GM23338 (cell line): ENCODE measurements at regions not wholly inside any gene's neighbourhood (a gene's known extent, or its start where the extent isn't known, plus 50 kb on each side); places are given as distances from the start of the nearest gene placed in this dataset.

Experiments used
- ATAC-seq: fragments of 200-7000 bp; cut with Tn5 transposase; 3 replicates; pipeline ENCODE4 v1.9.1; 2020
- DNase-seq: peaks from one replicate; pipeline ENCODE4 v3.0.0-alpha.2; 2015; ENCODE audit warnings: low spot score
- H2AFZ ChIP-seq: fragments of 200-600 bp; sonication (generic); 2 replicates; pipeline ENCODE4 v1.8.0; 2016; ENCODE audit warnings: antibody characterized with exemption, mild to moderate bottlenecking, moderate library complexity
- H3F3A ChIP-seq: fragments of 200-600 bp; sonication (generic); replicated peaks from 2 replicates; pipeline ENCODE4 v1.8.0; 2017; ENCODE audit warnings: antibody characterized with exemption, mixed run types, low read depth
- H3K27ac ChIP-seq: fragments of 200-600 bp; sonication (generic); 2 replicates; pipeline ENCODE4 v1.6.1; 2016; ENCODE audit warnings: low read depth
- H3K27me3 ChIP-seq: fragments of 200-600 bp; sonication (generic); 2 replicates; pipeline ENCODE4 v1.8.0; 2016; ENCODE audit warnings: mild to moderate bottlenecking, mixed run types, moderate library complexity; ENCODE audit not compliant: insufficient read depth
- H3K36me3 ChIP-seq: fragments of 200-600 bp; sonication (generic); 2 replicates; pipeline ENCODE4 v1.8.0; 2016; ENCODE audit warnings: mild to moderate bottlenecking; ENCODE audit not compliant: insufficient read depth
- H3K4me1 ChIP-seq: fragments of 200-600 bp; sonication (generic); 2 replicates; pipeline ENCODE4 v1.8.0; 2016; ENCODE audit warnings: mild to moderate bottlenecking, moderate library complexity; ENCODE audit not compliant: insufficient read depth
- H3K4me2 ChIP-seq: fragments of 200-600 bp; sonication (generic); 2 replicates; pipeline ENCODE4 v1.7.1; 2017; ENCODE audit warnings: mixed run types
- H3K4me3 ChIP-seq: fragments of 200-600 bp; sonication (generic); 2 replicates; pipeline ENCODE4 v1.6.1; 2016; ENCODE audit warnings: mixed run types
- H3K79me2 ChIP-seq: fragments of 200-600 bp; sonication (generic); replicated peaks from 2 replicates; pipeline ENCODE4 v1.8.0; 2017; ENCODE audit warnings: mild to moderate bottlenecking; ENCODE audit not compliant: insufficient read depth
- H3K9me2 ChIP-seq: fragments of 200-600 bp; sonication (generic); 2 replicates; pipeline ENCODE4 v1.8.0; 2017; ENCODE audit not compliant: insufficient read depth
- H4K20me1 ChIP-seq: fragments of 200-600 bp; sonication (generic); replicated peaks from 2 replicates; pipeline ENCODE4 v1.8.0; 2017; ENCODE audit warnings: mild to moderate bottlenecking; ENCODE audit not compliant: insufficient read depth
- H3K27ac Mint-ChIP-seq: 2 replicates; pipeline ENCODE4 v1.8.0; 2020; ENCODE audit warnings: inconsistent platforms, mild to moderate bottlenecking, moderate library complexity, mixed read lengths
- H3K27me3 Mint-ChIP-seq: 3 replicates; pipeline ENCODE4 v1.8.0; 2022; ENCODE audit warnings: low read depth, mild to moderate bottlenecking, moderate library complexity, mixed read lengths, inconsistent platforms; ENCODE audit not compliant: insufficient read depth, poor library complexity
- H3K36me3 Mint-ChIP-seq: 3 replicates; pipeline ENCODE4 v1.8.0; 2021; ENCODE audit warnings: low read depth, mild to moderate bottlenecking, inconsistent platforms, moderate library complexity, mixed read lengths
- H3K4me1 Mint-ChIP-seq: 3 replicates; pipeline ENCODE4 v1.8.0; 2020; ENCODE audit warnings: mild to moderate bottlenecking, inconsistent platforms, mixed read lengths
- H3K4me3 Mint-ChIP-seq: 3 replicates; pipeline ENCODE4 v1.8.0; 2021; ENCODE audit warnings: moderate library complexity, mild to moderate bottlenecking, inconsistent platforms, mixed read lengths
- H3K9me3 Mint-ChIP-seq: 3 replicates; pipeline ENCODE4 v1.8.0; 2020; ENCODE audit warnings: moderate library complexity, mild to moderate bottlenecking, inconsistent platforms, mixed read lengths
- CREB1 ChIP-seq: fragments of 250-450 bp; sonication (Bioruptor Pico); IDR thresholded peaks from 2 replicates; pipeline ENCODE4 v1.5.0; 2020; ENCODE audit warnings: low read depth, mild to moderate bottlenecking, moderate library complexity
- ETS1 ChIP-seq: IDR thresholded peaks from 2 replicates; pipeline ENCODE4 v1.6.1; 2016; ENCODE audit warnings: antibody characterized with exemption
- EZH2 ChIP-seq: fragments of 200-600 bp; sonication (generic); IDR thresholded peaks from one replicate; pipeline ENCODE4 v1.8.0; 2017; ENCODE audit warnings: antibody characterized with exemption, mild to moderate bottlenecking, low read depth; ENCODE audit not compliant: unreplicated experiment
- EZH2phosphoT487 ChIP-seq: fragments of 200-600 bp; sonication (generic); IDR thresholded peaks from one replicate; pipeline ENCODE4 v1.8.1; 2018; ENCODE audit warnings: antibody characterized with exemption; ENCODE audit not compliant: unreplicated experiment
- JUNB ChIP-seq: IDR thresholded peaks from one replicate; pipeline ENCODE4 v1.6.1; 2016; ENCODE audit warnings: antibody characterized with exemption; ENCODE audit not compliant: unreplicated experiment
- NANOG ChIP-seq: IDR thresholded peaks from 2 replicates; pipeline ENCODE4 v1.6.1; 2016; ENCODE audit warnings: antibody characterized with exemption, borderline replicate concordance
- POLR2AphosphoS5 ChIP-seq: IDR thresholded peaks from 2 replicates; pipeline ENCODE4 v1.6.1; 2016; ENCODE audit warnings: antibody characterized with exemption, low read depth
- REST ChIP-seq: IDR thresholded peaks from one replicate; pipeline ENCODE4 v1.6.1; 2018; ENCODE audit warnings: antibody characterized with exemption; ENCODE audit not compliant: unreplicated experiment
- STAT1 ChIP-seq: IDR thresholded peaks from one replicate; pipeline ENCODE4 v1.6.1; 2016; ENCODE audit warnings: antibody characterized with exemption; ENCODE audit not compliant: unreplicated experiment
- ZNF331 ChIP-seq: fragments of 250-450 bp; sonication (Bioruptor Pico); IDR thresholded peaks from 2 replicates; pipeline ENCODE4 v1.5.0; 2020; ENCODE audit warnings: low read depth, mild to moderate bottlenecking, moderate library complexity
- TF ChIP-seq, protein P1 (sequence below), 2 experiments: fragments of 200-600 bp in 1 of 2; sonication (generic) in 1 of 2; conservative IDR thresholded peaks; 2 replicates each; pipeline versions ENCODE4 v1.5.1 to v1.6.1; 2016 to 2017; ENCODE audit warnings: antibody characterized with exemption in 2 of 2, low read depth in 2 of 2, mild to moderate bottlenecking in 2 of 2, moderate library complexity in 1 of 2

DNA sequence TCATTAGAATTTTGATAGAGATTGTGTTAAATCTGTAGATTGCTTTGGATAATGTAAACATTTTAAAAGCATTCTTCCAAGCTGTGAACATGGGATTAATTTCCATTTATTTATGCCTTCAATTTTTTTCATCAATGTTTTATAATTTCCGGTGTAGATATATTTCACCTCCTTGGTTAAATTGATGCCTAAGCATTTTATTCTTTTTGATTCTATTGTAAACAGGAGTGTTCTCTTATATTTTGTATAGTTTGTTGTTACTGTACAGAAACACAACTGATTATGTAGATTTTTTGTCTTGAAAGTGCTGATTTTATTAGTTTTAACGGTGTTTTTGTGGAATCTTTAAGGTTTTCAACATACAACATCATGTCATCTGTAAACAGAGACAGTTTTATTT lies 355.0 kb downstream of the EDEM1 start:
- Histone ChIP-seq H3K79me2 (no peaks in the 10 kb centered on the region), H2AFZ (no peak overlapping the region), H3K27ac (no peak overlapping the region), H3K4me2 (no peak overlapping the region), H3K4me3 (no peak overlapping the region), H3F3A (peaks cover 9% of the 10 kb centered on the region), H3K4me1 (no peaks in the 10 kb centered on the region), H3K9me2 (no peaks in the 10 kb centered on the region), H3K36me3 (peaks cover 15% of the 10 kb centered on the region), H3K27me3 (no peaks in the 10 kb centered on the region), H4K20me1 (no peaks in the 10 kb centered on the region)
- no peak overlapping the region for H3K27ac Mint-ChIP-seq
- ATAC-seq (no peak), DNase-seq (no peak)
- peaks cover 21% of the 10 kb centered on the region; the same call in 2 of the 3 replicates for H3K36me3 Mint-ChIP-seq
- no peak overlapping the region for H3K4me3 Mint-ChIP-seq
- H3K27me3 Mint-ChIP-seq = peaks cover 7% of the 10 kb centered on the region
- TF ChIP-seq, protein P1, sequence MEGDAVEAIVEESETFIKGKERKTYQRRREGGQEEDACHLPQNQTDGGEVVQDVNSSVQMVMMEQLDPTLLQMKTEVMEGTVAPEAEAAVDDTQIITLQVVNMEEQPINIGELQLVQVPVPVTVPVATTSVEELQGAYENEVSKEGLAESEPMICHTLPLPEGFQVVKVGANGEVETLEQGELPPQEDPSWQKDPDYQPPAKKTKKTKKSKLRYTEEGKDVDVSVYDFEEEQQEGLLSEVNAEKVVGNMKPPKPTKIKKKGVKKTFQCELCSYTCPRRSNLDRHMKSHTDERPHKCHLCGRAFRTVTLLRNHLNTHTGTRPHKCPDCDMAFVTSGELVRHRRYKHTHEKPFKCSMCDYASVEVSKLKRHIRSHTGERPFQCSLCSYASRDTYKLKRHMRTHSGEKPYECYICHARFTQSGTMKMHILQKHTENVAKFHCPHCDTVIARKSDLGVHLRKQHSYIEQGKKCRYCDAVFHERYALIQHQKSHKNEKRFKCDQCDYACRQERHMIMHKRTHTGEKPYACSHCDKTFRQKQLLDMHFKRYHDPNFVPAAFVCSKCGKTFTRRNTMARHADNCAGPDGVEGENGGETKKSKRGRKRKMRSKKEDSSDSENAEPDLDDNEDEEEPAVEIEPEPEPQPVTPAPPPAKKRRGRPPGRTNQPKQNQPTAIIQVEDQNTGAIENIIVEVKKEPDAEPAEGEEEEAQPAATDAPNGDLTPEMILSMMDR (conservative IDR thresholded peaks at IDR 0.05; ENCODE audit: low read depth in 2 of 2) = no peak
- TF ChIP-seq ETS1 (no peak), EZH2 (no peak), NANOG (no peak), JUNB (no peak), POLR2AphosphoS5 (no peak), STAT1 (no peak)
- peaks cover 84% of the 10 kb centered on the region for H3K9me3 Mint-ChIP-seq
- no peaks in the 10 kb centered on the region for H3K4me1 Mint-ChIP-seq

DNA sequence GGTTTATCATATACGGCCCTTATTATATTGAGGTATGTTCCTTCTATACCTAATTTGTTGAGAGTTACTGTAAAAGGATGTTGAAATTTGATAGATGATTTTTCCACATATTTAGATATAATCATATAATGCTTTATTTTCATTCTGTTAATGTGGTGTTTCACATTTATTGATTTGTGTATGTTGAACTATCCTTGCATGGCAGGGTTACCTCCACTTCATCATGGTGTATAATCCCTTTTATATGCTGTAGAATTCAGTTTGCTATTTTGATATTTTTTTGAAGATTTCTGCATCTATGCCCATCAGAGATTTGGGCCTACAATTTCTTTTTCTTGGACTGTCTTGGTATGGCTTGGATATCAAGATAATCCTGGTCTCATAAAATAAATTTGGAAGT lies 355.5 kb downstream of the EDEM1 start:
- Mint-ChIP-seq H3K4me3 (no peak overlapping the region), H3K4me1 (no peaks in the 10 kb centered on the region), H3K27me3 (peaks cover 7% of the 10 kb centered on the region), H3K9me3 (peaks cover 85% of the 10 kb centered on the region), H3K27ac (no peak overlapping the region), H3K36me3 (peaks cover 21% of the 10 kb centered on the region)
- no peak for ATAC-seq
- no peaks in the 10 kb centered on the region for H3K9me2 ChIP-seq
- H3K79me2 ChIP-seq = no peaks in the 10 kb centered on the region
- no peaks in the 10 kb centered on the region for H4K20me1 ChIP-seq
- no peak overlapping the region for H3K27ac ChIP-seq
- H3K27me3 ChIP-seq = no peaks in the 10 kb centered on the region
- H3K4me2 ChIP-seq = no peak overlapping the region
- no peak for DNase-seq
- no peaks in the 10 kb centered on the region for H3K4me1 ChIP-seq
- H2AFZ ChIP-seq = no peak overlapping the region
- H3K4me3 ChIP-seq = no peak overlapping the region; the same call in 1 of the 2 replicates
- peaks cover 14% of the 10 kb centered on the region for H3K36me3 ChIP-seq
- peaks cover 9% of the 10 kb centered on the region for H3F3A ChIP-seq
- TF ChIP-seq EZH2phosphoT487 (no peak), REST (no peak), STAT1 (no peak), ZNF331 (no peak), CREB1 (CRISPR knock-in tag) (no peak), EZH2 (no peak), JUNB (no peak)
- TF ChIP-seq, protein P1 (conservative IDR thresholded peaks at IDR 0.05; ENCODE audit: low read depth in 2 of 2) = no peak
